ENCODE measurements at regions not wholly inside any gene's neighbourhood (a gene's known extent, or its start where the extent isn't known, plus 50 kb on each side); places are given as distances from the start of the nearest gene placed in this dataset.

- Histone ChIP-seq H3K9ac (ENCODE audit: insufficient read length) (no peak overlapping the region), H3K4me3 (no peak overlapping the region), H3K27ac (no peak overlapping the region)
These were observed 279.8 kb downstream of the RBM43 start for GRCh38 chr2:150981826-150982225.

GRCh38 chr2:150978053-150978452, 283.6 kb downstream of the RBM43 start:
- no peak overlapping the region for H3K27ac ChIP-seq
- TF ChIP-seq EZH2 (IDR thresholded peaks at IDR 0.05) (no peak), POLR2AphosphoS5 (IDR thresholded peaks at IDR 0.05; ENCODE audit: borderline replicate concordance, low read depth, low read length) (no peak), FOXP2 (optimal IDR thresholded peaks at IDR 0.05; ENCODE audit: control extremely low read depth, extremely low read length, insufficient read depth) (no peak)
- H3K36me3 ChIP-seq (ENCODE audit: insufficient read depth, low read length): no peaks in the 10 kb centered on the region
- no peak for DNase-seq (ENCODE audit: low read depth, low spot score)
- H3K9ac ChIP-seq (ENCODE audit: insufficient read length): no peak overlapping the region
- H3K9me3 ChIP-seq (ENCODE audit: low read depth, low read length): no peaks in the 10 kb centered on the region
- no peak overlapping the region for H3K4me3 ChIP-seq

More at GRCh38 chr2:150981826-150982225, 279.8 kb downstream of the RBM43 start:
- TF ChIP-seq POLR2AphosphoS5 (IDR thresholded peaks at IDR 0.05; ENCODE audit: borderline replicate concordance, low read depth, low read length) (no peak), FOXP2 (optimal IDR thresholded peaks at IDR 0.05; ENCODE audit: control extremely low read depth, extremely low read length, insufficient read depth) (no peak), EZH2 (IDR thresholded peaks at IDR 0.05) (no peak)
- Histone ChIP-seq H3K9me3 (ENCODE audit: low read depth, low read length) (no peaks in the 10 kb centered on the region), H3K36me3 (ENCODE audit: insufficient read depth, low read length) (no peaks in the 10 kb centered on the region)
- DNase-seq (ENCODE audit: low read depth, low spot score): no peak

GRCh38 chr2:150977296-150977695, 284.4 kb downstream of the RBM43 start:
- no peak overlapping the region for H3K27ac ChIP-seq
- H3K9ac ChIP-seq (ENCODE audit: insufficient read length): no peak overlapping the region
- no peak for DNase-seq (ENCODE audit: low read depth, low spot score)
- H3K4me3 ChIP-seq: no peak overlapping the region
- no peaks in the 10 kb centered on the region for H3K9me3 ChIP-seq (ENCODE audit: low read depth, low read length)
- TF ChIP-seq POLR2AphosphoS5 (IDR thresholded peaks at IDR 0.05; ENCODE audit: borderline replicate concordance, low read depth, low read length) (no peak), EZH2 (IDR thresholded peaks at IDR 0.05) (no peak), FOXP2 (optimal IDR thresholded peaks at IDR 0.05; ENCODE audit: control extremely low read depth, extremely low read length, insufficient read depth) (no peak)
- no peaks in the 10 kb centered on the region for H3K36me3 ChIP-seq (ENCODE audit: insufficient read depth, low read length)

- no peak for DNase-seq (ENCODE audit: low read depth, low spot score)
- Histone ChIP-seq H3K9ac (ENCODE audit: insufficient read length) (no peak overlapping the region), H3K9me3 (ENCODE audit: low read depth, low read length) (no peaks in the 10 kb centered on the region), H3K27ac (no peak overlapping the region), H3K4me3 (no peak overlapping the region), H3K36me3 (ENCODE audit: insufficient read depth, low read length) (no peaks in the 10 kb centered on the region)
- no peak for TF ChIP-seq FOXP2 (optimal IDR thresholded peaks at IDR 0.05; ENCODE audit: control extremely low read depth, extremely low read length, insufficient read depth)
- no peak for TF ChIP-seq EZH2 (IDR thresholded peaks at IDR 0.05)
- no peak for TF ChIP-seq POLR2AphosphoS5 (IDR thresholded peaks at IDR 0.05; ENCODE audit: borderline replicate concordance, low read depth, low read length)
These were observed 285.1 kb downstream of the RBM43 start for GRCh38 chr2:150976604-150977003.

GRCh38 chr2:150974864-150975263, 286.8 kb downstream of the RBM43 start:
- Histone ChIP-seq H3K4me3 (no peak overlapping the region), H3K27ac (no peak overlapping the region), H3K9ac (ENCODE audit: insufficient read length) (no peak overlapping the region), H3K9me3 (ENCODE audit: low read depth, low read length) (no peaks in the 10 kb centered on the region), H3K36me3 (ENCODE audit: insufficient read depth, low read length) (no peaks in the 10 kb centered on the region)
- DNase-seq (ENCODE audit: low read depth, low spot score): no peak
- TF ChIP-seq EZH2 (IDR thresholded peaks at IDR 0.05): no peak
- TF ChIP-seq POLR2AphosphoS5 (IDR thresholded peaks at IDR 0.05; ENCODE audit: borderline replicate concordance, low read depth, low read length): no peak
- no peak for TF ChIP-seq FOXP2 (optimal IDR thresholded peaks at IDR 0.05; ENCODE audit: control extremely low read depth, extremely low read length, insufficient read depth)

GRCh38 chr2:150974234-150974633, 287.4 kb downstream of the RBM43 start:
- Histone ChIP-seq H3K27ac (no peak overlapping the region), H3K36me3 (ENCODE audit: insufficient read depth, low read length) (no peaks in the 10 kb centered on the region), H3K9ac (ENCODE audit: insufficient read length) (no peak overlapping the region), H3K9me3 (ENCODE audit: low read depth, low read length) (no peaks in the 10 kb centered on the region), H3K4me3 (no peak overlapping the region)
- no peak for TF ChIP-seq POLR2AphosphoS5 (IDR thresholded peaks at IDR 0.05; ENCODE audit: borderline replicate concordance, low read depth, low read length)
- no peak for TF ChIP-seq FOXP2 (optimal IDR thresholded peaks at IDR 0.05; ENCODE audit: control extremely low read depth, extremely low read length, insufficient read depth)
- DNase-seq (ENCODE audit: low read depth, low spot score): no peak

GRCh38 chr2:150971910-150972309, 289.8 kb downstream of the RBM43 start:
- H3K27ac ChIP-seq: no peak overlapping the region
- no peak for TF ChIP-seq EZH2 (IDR thresholded peaks at IDR 0.05)
- TF ChIP-seq FOXP2 (optimal IDR thresholded peaks at IDR 0.05; ENCODE audit: control extremely low read depth, extremely low read length, insufficient read depth): no peak
- TF ChIP-seq POLR2AphosphoS5 (IDR thresholded peaks at IDR 0.05; ENCODE audit: borderline replicate concordance, low read depth, low read length): no peak
- H3K9me3 ChIP-seq (ENCODE audit: low read depth, low read length): no peaks in the 10 kb centered on the region
- no peaks in the 10 kb centered on the region for H3K36me3 ChIP-seq (ENCODE audit: insufficient read depth, low read length)
- no peak overlapping the region for H3K9ac ChIP-seq (ENCODE audit: insufficient read length)
- DNase-seq (ENCODE audit: low read depth, low spot score): no peak
- H3K4me3 ChIP-seq: no peak overlapping the region

- Histone ChIP-seq H3K9me3 (ENCODE audit: low read depth, low read length) (no peaks in the 10 kb centered on the region), H3K27ac (no peak overlapping the region), H3K4me3 (no peak overlapping the region), H3K36me3 (ENCODE audit: insufficient read depth, low read length) (no peaks in the 10 kb centered on the region), H3K9ac (ENCODE audit: insufficient read length) (no peak overlapping the region)
- TF ChIP-seq FOXP2 (optimal IDR thresholded peaks at IDR 0.05; ENCODE audit: control extremely low read depth, extremely low read length, insufficient read depth): no peak
- TF ChIP-seq EZH2 (IDR thresholded peaks at IDR 0.05): no peak
- no peak for TF ChIP-seq POLR2AphosphoS5 (IDR thresholded peaks at IDR 0.05; ENCODE audit: borderline replicate concordance, low read depth, low read length)
- DNase-seq (ENCODE audit: low read depth, low spot score): no peak
These were observed 298.3 kb downstream of the RBM43 start for GRCh38 chr2:150963336-150963735.

- no peak for TF ChIP-seq EZH2 (IDR thresholded peaks at IDR 0.05)
- no peak for TF ChIP-seq FOXP2 (optimal IDR thresholded peaks at IDR 0.05; ENCODE audit: control extremely low read depth, extremely low read length, insufficient read depth)
- no peak for TF ChIP-seq POLR2AphosphoS5 (IDR thresholded peaks at IDR 0.05; ENCODE audit: borderline replicate concordance, low read depth, low read length)
- DNase-seq (ENCODE audit: low read depth, low spot score): no peak
These were observed 306.4 kb downstream of the RBM43 start for GRCh38 chr2:150955231-150955630.

More at GRCh38 chr2:150955231-150955630, 306.4 kb downstream of the RBM43 start:
- Histone ChIP-seq H3K4me3 (no peak overlapping the region), H3K27ac (no peak overlapping the region), H3K9ac (ENCODE audit: insufficient read length) (no peak overlapping the region), H3K36me3 (ENCODE audit: insufficient read depth, low read length) (no peaks in the 10 kb centered on the region), H3K9me3 (ENCODE audit: low read depth, low read length) (no peaks in the 10 kb centered on the region)
